ENCODE measurements at regions not wholly inside any gene's neighbourhood (a gene's known extent, or its start where the extent isn't known, plus 50 kb on each side); places are given as distances from the start of the nearest gene placed in this dataset.

DNA sequence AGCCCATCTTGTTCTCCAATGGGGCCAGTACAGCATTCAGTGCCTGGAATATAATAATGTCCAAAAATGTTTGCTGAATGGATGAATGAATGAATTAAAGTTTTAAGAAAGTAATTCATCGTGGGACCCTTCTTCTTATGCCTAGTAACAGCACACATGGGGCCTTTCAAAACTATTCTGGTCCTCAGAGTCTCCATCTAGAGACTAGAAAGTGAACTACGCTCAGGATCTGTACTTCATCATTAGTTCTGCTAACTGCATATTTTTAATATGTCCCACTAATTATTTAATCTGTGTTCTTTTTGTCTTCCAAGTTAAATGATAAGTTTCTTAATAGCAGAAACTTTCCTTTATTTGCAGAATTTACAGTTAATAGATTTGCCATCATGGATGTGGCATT is 172.5 kb downstream of the SMAD2 start:
- DNase-seq, result no peak

DNA sequence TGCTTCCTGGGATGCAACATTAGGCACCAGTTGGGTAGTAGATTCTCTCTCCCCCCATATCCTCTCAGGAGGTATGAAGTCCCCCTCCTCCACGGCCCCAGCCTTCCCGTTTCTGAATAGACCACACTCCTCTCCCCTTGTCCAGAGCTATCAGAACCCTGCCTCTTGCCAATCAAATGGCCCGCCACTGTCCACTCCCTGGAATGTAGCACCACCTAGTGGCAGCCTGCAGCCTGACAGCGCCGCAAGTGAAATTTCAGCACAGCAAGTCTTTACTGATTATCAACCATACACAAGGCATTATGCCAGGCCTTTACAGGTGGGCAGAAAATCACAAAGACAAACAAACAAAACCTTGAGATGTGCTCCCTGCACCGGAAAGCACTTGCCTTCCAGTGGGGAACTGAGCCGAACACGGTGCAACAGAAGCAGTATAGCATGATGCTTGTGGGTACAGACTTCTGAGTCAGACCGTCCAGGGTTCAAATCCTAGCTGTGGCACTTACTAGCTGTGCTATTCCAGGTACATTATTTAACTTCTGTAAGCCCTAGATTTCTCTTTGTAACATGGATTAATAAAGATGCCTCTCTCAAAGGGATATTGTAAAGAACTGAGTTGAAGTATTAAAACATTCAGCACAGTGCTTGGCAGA is 174.0 kb downstream of the SMAD2 start:
- DNase-seq, result no peak

DNA sequence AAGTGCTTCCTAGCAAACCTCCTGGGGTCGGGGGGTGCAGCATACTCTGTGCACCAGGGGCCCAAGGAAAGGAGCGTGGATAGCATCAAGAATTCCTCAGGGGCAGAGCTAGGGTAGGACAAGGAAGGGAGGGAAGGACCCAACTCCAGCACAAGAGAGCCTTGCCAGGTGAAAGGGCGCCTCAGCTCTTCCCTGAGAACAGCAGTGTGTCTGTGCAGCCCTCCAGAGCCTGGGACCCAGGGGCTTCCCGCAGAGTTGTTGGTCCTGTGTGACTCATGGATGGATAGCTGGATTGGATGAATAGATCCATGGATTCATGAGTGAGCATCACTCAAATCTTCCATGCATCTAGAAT is 175.4 kb downstream of the SMAD2 start:
- no peak for DNase-seq

DNA sequence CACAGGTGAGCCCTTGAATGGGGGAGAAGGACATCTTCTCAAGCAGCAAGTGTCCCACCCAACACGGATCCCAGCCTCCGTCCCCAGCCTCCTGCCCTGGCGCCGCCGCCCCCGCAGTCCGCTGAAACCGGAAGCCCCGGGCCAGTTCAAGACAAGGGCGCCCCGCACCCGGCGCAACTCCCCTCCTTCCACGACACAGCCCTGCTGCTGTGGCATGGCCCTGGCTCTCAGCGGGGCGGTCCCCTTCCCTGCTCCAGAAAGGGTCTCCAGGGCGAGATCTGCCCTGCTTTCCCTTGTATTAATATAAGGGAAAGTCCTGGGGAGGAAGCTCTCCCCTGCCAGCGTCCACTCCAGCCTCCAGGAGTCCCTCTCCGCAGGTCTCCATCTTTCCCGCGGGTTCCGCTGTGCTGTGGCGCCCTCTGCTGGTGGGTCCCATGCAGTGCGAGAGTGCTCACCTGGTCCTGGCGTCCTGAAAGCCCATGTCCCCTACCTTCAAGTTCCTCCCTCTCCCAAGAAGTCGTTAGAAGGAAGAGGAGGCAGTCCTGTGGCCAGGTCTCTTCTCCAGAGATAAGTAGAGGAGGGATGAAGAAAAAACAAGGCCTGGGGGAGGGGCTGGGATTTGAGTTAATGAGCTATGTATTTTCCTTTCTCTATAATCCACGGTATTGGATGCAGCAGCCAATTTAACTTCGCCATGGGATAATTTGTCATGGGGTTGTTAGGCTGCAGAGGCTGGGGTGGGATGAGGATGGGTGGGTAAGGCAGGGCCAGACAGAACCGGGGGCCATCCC is 176.0 kb downstream of the SMAD2 start:
- no peak for DNase-seq

DNA sequence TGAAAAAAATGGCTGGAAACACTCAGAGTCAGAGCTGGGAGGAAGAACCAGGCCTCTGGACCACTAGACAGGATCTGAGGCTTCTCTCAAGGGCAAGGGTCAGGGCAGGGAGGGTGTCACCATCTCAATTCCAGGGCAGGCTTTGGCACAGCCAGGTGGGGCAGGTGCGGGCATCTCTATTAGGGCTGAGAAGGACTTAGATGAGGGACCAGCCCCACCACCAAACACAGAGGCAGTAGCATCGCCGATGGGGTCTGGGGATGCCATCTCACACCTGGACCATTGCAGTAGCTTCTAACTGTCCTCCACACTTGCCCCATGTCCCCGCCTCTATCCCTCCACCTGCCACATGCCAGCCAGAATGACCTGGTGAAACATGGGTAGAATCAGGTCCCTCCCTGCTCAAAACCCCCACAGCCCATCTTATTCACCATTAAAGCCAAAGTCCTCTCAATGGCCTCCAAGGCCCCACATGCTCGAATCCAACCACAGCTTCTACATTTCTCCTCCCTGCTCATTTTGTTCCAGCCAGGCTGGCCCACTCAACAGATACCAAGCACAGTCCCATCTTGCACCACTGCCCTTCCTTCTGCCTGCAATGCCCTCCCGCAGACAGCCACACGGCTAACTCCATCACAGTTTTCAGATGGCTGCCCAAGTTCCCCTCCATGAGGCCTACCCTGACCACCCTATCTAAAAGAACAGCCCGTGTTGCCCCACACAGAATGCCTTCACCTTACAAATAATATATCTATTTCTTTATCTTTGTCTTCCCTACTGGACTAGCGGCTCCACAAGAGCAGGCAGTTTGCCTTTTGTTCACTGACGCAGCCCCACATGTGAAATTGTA is 177.4 kb downstream of the SMAD2 start:
- no peak for DNase-seq

DNA sequence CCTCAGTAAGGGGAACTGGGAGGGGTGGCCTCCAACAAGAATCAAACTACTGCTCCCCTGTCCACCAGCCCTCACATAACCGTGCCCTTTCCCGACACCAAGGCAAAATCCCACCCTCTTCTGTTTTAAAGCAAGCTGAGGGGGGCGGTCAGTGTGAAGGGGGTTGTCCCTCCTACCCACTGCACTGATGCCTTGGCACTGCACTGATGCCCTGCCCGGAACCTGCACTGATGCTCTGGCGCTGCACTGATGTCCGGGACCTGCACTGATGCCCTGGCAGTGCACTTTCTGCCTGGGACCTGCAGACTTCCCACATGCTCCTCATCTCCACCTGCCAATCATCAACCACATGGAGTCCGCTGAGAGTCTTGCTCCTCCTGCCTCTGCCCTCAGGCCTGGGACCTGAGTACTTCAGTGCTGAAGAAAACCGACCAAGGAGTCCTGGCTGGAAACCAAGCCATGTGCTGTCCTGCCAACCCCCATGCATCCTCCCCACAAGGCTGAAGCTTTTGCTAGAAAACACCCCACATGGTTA is 179.5 kb downstream of the SMAD2 start:
- DNase-seq, result no peak

DNA sequence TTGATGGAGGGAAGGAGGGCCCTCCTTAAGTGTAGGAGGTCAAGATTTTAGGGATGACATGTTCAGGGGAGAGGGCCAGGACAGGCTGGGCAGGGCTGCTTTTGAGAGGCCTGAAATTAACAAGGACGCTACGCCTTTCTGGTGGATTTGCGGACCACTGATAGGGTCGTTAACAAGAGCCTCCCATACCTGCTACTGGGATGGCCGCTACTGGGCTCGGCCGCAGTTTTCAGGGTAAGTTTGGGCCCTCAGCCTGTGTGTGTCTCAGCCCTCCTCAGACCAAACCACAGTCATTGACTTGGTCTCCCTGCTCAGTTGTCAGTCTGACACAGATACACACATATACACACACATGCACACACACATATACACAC is 180.9 kb downstream of the SMAD2 start:
- DNase-seq, result no peak

DNA sequence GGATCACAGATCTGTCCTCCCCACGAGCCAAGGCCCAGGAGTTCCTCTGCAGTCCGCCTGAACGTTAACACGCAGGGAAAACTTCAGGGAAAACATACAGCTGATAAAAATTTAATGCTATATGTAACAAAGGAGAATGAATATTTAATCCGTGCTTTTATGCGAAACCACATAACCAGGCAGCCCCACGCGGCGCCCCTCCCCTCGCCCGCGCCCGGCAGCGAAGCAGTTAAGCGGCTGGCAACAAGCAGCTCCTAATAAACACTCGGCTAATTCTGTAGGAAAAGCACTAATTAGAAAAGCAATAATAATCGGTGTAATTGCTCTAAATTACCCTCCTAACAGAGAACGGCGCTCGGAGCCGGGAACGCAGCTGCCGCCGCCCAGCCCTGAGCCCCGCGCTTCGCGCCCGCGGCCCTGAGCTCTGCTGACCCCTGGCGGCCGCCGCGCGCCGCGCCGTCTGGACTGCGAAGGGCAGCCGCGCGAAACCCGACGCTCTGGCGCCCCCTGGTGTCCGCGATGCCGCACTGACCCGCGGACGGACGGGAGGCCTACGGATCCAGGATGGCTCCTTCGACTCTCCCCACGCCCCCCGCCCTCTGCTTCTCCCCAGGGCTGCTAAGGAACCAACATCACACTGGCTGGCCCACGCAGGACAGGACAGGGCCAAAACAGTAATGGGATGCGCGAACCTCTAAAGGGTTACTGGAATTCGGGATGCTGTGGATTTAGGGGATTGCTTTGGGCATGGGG is 181.4 kb downstream of the SMAD2 start:
- no peak for DNase-seq

DNA sequence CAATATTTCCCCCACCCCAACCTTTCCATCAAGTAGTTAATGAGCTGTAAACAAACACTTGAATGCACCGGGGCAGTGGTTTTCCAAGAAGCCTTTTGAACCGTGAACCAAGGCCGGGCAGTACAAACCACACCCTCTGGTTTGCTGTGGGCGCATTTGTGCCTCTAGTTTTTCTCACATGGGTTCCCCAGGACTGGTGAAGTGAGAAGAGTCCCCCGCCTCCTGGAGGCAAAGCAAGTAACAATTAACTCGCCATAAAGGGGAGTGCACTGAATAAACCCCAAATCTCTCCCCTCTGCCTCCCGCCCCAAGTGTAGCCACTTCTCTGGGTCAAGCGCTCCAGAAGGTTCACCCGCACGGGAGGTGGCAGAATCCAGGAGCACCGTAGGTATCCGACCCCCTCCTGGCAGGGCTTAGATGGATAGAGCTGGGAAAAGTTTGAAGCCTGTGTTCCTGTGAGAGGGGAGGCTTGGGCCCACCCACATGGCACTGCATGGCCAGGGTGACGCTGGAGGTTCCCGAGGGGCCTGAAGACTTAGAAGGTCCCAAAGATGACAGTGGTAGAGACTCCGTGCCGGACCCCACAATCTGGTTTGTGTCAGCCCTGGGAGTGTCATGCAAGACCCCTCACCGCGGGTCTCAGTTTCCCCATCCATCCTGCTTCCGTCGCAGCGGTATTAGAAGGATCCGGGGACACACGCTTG is 182.2 kb downstream of the SMAD2 start:
- DNase-seq, result no peak

DNA sequence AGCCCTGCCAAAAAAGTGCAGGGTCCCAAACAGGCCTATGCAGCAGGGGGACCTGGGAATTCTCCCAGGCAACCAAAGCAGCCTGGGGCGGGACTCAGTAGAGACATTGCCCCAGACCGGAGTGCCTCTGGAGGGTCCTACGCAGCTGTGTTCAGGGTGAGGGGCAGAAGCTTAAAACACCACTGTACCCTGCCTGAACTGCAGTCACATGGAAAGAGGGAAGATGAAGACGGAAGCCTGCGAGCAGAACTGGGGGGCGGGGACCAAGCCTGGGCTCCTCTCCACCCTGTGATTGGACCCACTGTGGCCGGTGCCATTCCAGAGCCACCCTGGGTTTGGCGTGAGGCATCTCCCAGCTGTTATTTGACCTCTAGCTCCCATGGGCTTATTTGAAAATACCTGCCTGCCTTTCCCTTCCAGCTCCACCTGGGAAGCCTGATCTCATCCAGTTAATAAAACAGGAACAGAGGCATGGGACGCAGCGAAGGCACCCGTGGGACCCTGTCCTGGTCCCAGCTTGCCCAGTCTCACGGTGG is 183.1 kb downstream of the SMAD2 start:
- no peak for DNase-seq

DNA sequence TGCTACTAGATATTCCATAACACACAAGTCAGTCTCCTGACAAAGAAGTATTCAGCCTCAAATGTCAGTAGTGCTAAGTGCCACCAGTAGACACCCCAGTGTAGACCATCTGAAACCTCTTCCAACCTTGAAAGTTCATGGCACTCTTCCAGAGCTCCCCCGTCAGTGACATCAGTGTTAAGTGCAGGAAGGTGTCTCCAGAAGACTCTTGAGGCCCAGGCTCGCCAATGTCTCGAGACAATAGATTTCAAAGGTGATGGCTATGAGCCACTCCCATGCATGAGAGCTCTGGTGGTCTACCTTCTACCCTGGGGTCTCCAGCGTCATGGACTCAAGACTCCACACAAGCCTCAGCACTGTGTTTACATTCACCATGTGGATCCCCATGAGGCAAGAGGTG is 183.8 kb downstream of the SMAD2 start:
- no peak for DNase-seq

DNA sequence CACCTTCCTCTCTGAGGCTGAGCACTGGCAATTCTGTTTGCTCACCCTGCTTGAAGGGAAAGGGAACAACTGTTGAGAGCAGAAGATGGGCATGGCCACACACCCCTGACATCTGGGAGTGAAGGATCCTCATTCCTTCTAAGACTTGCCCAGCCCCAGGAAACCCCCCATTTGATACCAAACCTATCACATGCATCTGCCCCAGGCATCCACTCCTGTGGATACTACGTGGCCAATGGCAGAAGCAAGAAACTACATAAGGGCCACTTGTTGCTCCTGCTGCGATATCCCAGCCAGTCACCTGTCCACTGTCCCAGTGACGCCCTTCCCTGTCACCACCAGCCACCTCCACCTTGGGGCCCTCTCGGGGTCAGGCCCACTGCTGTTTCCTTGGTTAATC is 185.2 kb downstream of the SMAD2 start:
- no peak for DNase-seq

DNA sequence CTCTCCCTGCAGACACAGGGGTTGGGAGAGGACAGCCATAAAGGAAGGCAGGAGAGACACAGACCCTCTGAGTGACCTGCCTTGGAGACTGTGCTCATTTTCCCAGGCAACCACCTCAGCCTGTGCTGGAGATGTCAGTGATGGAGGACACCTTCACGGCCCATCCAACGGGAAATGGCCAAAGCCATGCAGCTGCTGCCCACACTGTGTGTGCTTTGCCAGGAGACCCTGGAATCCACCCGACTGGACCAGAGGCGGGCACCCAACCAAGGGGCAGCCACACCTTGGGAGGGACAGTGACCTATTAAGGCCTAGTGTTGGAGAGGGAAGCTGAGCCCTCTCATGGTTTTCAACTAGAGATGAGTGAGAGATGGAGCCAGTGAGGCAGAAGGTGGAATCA is 192.5 kb downstream of the SMAD2 start:
- DNase-seq, result no peak

DNA sequence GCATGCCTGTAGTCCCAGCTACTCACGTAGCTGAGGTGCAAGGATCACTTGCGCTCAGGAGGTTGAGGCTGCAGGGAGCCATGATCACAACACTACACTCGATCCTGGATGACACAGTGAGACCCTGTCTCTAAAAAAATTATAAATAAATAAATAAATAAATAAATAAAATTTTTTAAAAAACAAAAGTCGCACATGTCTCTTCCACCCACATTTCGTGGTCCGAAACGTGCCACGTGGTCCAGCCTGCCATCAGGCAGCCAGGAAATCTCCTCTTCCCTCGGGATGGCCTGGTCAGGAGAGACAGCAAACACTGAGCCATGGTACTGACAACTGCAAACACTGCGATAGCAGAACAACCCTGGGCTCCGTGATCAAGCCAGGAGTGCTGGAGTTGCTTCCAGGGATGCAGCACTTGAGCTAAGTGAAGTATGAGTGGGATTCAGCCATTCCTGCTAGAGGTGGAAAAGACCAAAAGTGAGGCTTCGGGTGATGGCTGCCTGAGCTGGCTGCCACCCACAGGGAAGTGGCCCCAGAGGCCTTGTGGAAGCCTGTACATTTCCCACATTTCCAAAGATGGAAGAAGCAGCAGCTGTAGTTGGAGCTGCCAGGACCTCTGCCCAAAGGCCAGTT is 193.1 kb downstream of the SMAD2 start:
- no peak for DNase-seq

DNA sequence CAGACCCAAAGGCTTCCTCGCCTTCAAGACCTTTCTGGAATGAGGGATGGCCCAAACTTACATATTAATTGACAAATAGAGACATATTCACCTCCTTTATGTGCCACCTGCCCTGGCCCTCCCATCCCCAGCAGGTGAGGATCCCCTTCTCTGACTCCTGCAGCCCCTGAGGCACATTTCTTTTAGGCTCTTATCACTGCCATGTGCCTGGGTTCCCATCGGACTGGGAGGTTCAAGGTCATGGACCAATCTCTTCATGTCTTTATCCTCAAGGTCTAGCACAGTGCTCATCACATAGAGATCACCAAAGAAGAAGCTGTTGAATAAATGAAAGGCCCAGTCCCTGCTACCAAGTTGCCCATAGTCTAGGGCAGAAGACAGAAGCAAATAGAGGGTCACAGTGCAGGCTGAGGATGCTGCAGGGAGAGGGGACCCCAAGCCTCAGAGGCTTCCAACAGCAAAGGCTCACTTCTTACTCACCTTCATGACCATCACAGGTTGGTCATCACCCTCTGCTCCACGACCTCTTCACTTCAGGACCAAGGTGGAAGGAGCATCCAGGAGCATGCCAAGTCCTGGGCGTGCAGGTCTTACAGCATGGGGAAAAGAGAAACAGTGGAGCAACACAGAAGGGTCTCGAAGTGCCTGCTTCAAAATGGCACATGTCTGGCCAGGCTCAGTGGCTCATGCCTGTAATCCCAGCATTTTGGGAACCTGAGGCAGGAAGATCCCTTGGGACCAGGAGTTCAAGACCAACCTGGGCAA is 193.9 kb downstream of the SMAD2 start:
- no peak for DNase-seq

DNA sequence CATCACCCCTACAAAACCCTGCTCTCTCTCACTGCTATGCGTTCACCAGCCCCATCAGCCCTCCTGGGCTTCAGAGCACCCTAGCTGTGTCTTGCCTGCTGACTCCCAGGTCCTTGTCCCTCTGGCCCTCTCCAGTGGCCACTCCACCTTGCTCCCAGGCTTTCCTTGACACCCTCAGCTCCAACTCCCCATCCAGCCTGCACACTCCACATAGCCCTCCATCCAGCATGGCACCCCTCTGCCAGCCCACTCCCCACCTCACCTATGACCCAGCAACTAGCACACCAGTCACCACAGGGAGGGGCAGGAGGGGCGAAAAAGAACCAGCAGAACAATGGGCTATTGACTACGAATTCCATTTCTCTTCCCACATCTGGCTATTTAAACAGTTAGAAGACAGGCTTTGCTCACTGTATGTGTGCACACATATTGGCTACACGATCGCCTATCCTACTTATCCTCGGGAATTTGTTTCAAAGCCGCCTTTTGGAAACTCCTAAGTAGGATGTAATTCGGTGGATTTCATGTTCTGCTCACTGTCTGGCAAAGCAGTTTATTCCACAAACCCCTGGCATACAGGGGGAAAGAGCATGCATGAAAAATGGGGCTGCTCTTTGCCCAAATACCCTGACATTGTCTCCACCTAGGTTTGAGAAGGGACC is 195.3 kb downstream of the SMAD2 start:
- no peak for DNase-seq

DNA sequence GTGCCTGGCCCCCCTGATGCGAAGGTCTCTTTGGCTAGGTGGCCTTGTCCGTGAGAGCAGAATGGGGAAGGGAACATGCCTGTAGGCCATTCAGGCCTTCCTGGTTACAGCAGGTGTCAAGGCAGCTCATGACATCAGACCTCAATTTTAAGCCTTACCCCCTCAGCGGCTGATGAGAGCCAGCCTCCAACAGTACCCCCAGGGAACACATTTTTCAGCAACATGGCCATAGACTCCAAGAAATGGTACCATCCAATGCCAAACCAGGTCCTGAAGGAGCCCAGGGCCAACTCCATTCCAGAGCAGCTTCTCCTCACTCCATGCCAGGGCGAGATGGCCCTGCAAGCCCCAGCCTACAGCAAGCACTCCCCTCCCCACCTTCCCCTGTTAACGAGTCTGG is 199.2 kb downstream of the SMAD2 start:
- DNase-seq, result no peak

DNA sequence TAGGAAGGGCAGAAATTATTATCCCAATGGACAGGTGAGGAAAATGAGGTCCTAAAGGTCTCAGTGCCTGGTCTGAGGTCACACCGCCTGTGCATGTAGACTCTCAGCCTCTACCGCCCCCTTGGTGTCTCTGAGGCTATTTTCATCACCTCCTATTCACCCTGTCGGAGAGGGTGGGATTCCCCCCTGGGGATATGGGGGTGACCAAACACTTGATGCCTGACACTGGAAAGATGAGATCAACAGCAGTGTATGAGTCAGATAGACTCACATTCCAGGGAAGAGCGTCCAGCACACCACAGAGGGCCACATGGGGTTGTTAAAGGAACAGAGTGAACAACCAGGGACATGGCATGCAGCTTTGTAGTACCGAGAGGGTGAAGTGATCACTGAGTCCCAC is 199.7 kb downstream of the SMAD2 start:
- no peak for DNase-seq

DNA sequence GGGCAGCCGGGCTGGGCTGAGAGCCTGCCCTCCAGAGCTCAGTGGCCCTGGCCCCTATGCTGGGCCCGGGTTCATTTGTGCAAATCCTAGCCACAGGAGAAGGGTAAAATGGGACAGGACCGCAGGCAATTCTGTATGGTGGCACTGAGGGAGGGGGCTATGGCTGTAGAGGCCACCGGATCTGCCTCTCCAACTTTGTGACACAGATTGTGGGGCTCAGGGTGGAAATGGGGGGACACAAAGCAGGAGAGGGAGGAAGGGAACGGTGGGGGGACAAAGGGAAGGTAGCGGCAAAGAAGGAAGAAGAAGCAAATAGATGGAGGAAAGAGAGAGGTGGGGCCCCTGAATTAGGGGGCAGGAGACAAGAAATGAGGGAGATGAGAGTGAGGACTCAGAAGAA is 201.1 kb downstream of the SMAD2 start:
- DNase-seq, result no peak

DNA sequence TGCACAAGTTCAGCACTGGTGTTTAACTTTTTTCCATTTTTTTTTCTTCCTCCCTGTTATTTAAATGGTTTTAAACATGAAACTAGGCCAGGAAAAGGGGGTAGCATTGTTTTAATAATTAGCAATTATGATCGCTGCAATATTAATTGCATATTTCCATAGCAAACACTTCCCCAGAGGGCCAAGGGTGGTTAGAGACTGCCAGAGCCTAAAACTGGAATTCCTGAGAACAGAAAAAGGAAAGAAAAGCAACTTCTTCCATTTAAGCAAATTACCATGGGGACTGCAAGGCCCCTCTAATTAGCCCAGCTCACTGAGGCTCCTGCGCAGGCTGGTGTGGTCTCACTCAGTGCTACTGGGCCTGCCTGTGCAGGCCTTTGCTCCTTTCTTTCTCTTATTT is 201.5 kb downstream of the SMAD2 start:
- DNase-seq, result no peak
